ENCODE measurements at regions not wholly inside any gene's neighbourhood (a gene's known extent, or its start where the extent isn't known, plus 50 kb on each side); places are given as distances from the start of the nearest gene placed in this dataset.

DNA sequence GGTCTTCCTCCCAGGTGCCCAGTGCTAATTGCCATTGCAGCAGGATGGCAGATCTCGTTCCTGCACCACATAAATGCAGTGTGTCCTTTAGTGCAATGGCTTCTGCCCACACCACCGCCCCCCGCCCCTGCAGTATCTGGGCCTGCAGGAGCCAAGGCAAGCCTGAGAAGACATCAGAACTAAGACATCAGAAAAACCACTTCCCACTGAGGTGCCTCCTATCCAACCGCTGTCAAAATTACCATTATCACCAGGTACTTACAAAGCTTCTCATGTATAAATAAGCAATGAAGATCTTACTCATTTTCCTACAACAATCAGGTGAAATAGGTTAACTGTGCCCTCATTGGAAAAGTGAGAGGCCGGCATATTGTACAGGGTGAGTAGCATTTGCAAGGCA is 228.8 kb downstream of the FBXO15 start:
- no peak overlapping the region for H3K4me3 Mint-ChIP-seq (ENCODE audit: unreplicated experiment)
- intact Hi-C loops (cut with micrococcal nuclease): no loop called here
- TF ChIP-seq, protein P1, sequence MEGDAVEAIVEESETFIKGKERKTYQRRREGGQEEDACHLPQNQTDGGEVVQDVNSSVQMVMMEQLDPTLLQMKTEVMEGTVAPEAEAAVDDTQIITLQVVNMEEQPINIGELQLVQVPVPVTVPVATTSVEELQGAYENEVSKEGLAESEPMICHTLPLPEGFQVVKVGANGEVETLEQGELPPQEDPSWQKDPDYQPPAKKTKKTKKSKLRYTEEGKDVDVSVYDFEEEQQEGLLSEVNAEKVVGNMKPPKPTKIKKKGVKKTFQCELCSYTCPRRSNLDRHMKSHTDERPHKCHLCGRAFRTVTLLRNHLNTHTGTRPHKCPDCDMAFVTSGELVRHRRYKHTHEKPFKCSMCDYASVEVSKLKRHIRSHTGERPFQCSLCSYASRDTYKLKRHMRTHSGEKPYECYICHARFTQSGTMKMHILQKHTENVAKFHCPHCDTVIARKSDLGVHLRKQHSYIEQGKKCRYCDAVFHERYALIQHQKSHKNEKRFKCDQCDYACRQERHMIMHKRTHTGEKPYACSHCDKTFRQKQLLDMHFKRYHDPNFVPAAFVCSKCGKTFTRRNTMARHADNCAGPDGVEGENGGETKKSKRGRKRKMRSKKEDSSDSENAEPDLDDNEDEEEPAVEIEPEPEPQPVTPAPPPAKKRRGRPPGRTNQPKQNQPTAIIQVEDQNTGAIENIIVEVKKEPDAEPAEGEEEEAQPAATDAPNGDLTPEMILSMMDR (IDR thresholded peaks at IDR 0.05; ENCODE audit: unreplicated experiment): no peak

DNA sequence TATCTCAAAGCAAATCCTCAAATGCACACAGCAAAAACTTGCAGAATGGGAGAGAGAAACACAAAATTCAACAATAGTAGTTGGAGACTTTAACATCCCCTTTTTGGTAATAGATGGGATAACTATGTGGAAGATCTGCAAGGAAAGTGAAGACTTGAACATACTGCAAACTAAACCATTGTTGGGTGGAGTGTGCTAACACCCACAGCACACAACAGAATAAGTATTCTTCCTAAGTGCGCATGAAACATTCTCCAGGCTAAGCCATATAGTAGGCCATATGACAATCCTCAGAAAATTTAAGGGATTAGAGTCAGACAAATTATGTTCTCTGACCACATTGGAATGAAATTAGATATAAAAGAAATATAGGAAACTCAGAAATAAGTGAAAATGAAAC is 230.6 kb downstream of the FBXO15 start:
- TF ChIP-seq, protein P1 (IDR thresholded peaks at IDR 0.05; ENCODE audit: unreplicated experiment): no peak
- CTCF ChIA-PET: interaction anchor here (0.7 kb wide), 1 partner anchor 163 kb away, joined by 6 read pairs; no protein-coding TSS in a partner anchor
- POLR2A ChIA-PET: no interaction called here
- intact Hi-C loops (cut with micrococcal nuclease): no loop called here
- BruUV-seq (replicated peaks): no TSS peak
- Mint-ChIP-seq H3K36me3 (ENCODE audit: insufficient read depth, unreplicated experiment) (no peaks in the 10 kb centered on the region), H3K4me1 (ENCODE audit: insufficient read depth, unreplicated experiment) (no peaks in the 10 kb centered on the region), H3K9me3 (ENCODE audit: unreplicated experiment) (no peaks in the 10 kb centered on the region), H3K27ac (ENCODE audit: low read depth, unreplicated experiment) (no peak overlapping the region), H3K4me3 (ENCODE audit: unreplicated experiment) (no peak overlapping the region), H3K27me3 (ENCODE audit: insufficient read depth, unreplicated experiment) (peaks cover 32% of the 10 kb centered on the region)
- no peak for DNase-seq (ENCODE audit: unreplicated experiment)

More for the DNA sequence above, 228.8 kb downstream of the FBXO15 start:
- no TSS peak for BruUV-seq (replicated peaks)
- Mint-ChIP-seq H3K27me3 (ENCODE audit: insufficient read depth, unreplicated experiment) (peaks cover 16% of the 10 kb centered on the region), H3K9me3 (ENCODE audit: unreplicated experiment) (no peaks in the 10 kb centered on the region), H3K27ac (ENCODE audit: low read depth, unreplicated experiment) (no peak overlapping the region), H3K4me1 (ENCODE audit: insufficient read depth, unreplicated experiment) (no peaks in the 10 kb centered on the region), H3K36me3 (ENCODE audit: insufficient read depth, unreplicated experiment) (no peaks in the 10 kb centered on the region)
- DNase-seq (ENCODE audit: unreplicated experiment): no peak
- ChIA-PET CTCF (no interaction called here), POLR2A (no interaction called here)

- no peaks in the 10 kb centered on the region for H3K36me3 Mint-ChIP-seq (ENCODE audit: insufficient read depth, unreplicated experiment)
- no peak for DNase-seq (ENCODE audit: unreplicated experiment)
- BruUV-seq (replicated peaks): no TSS peak
These were observed 234.1 kb downstream of the FBXO15 start for GRCh38 chr18:73913505-73913904.

GRCh38 chr18:73908323-73908722 is 239.3 kb downstream of the FBXO15 start:
- Mint-ChIP-seq H3K4me1 (ENCODE audit: insufficient read depth, unreplicated experiment) (no peaks in the 10 kb centered on the region), H3K36me3 (ENCODE audit: insufficient read depth, unreplicated experiment) (no peaks in the 10 kb centered on the region), H3K27ac (ENCODE audit: low read depth, unreplicated experiment) (no peak overlapping the region), H3K27me3 (ENCODE audit: insufficient read depth, unreplicated experiment) (peaks cover 44% of the 10 kb centered on the region), H3K9me3 (ENCODE audit: unreplicated experiment) (no peaks in the 10 kb centered on the region), H3K4me3 (ENCODE audit: unreplicated experiment) (no peak overlapping the region)
- BruUV-seq (replicated peaks): no TSS peak
- TF ChIP-seq, protein P1 (IDR thresholded peaks at IDR 0.05; ENCODE audit: unreplicated experiment): no peak
- peak; percentile 52 for DNase-seq (ENCODE audit: unreplicated experiment)
- CTCF ChIA-PET: interaction anchor here (1.1 kb wide), 1 partner anchor 208 kb away, joined by 3 read pairs; no protein-coding TSS in a partner anchor
- intact Hi-C loops (cut with micrococcal nuclease): no loop called here
- POLR2A ChIA-PET: interaction anchor here (1.0 kb wide), 1 partner anchor 8 kb away, joined by 3 read pairs; no protein-coding TSS in a partner anchor

More at GRCh38 chr18:73913505-73913904, 234.1 kb downstream of the FBXO15 start:
- ChIA-PET CTCF (no interaction called here), POLR2A (no interaction called here)
- Mint-ChIP-seq H3K9me3 (ENCODE audit: unreplicated experiment) (no peaks in the 10 kb centered on the region), H3K27me3 (ENCODE audit: insufficient read depth, unreplicated experiment) (peaks cover 32% of the 10 kb centered on the region), H3K4me3 (ENCODE audit: unreplicated experiment) (no peak overlapping the region), H3K4me1 (ENCODE audit: insufficient read depth, unreplicated experiment) (no peaks in the 10 kb centered on the region), H3K27ac (ENCODE audit: low read depth, unreplicated experiment) (no peak overlapping the region)
- intact Hi-C loops (cut with micrococcal nuclease): no loop called here
- TF ChIP-seq, protein P1 (IDR thresholded peaks at IDR 0.05; ENCODE audit: unreplicated experiment): no peak

Measured in MCF 10A (cell line).